GM21717 (cell line): ENCODE measurements at regions not wholly inside any gene's neighbourhood (a gene's known extent, or its start where the extent isn't known, plus 50 kb on each side); places are given as distances from the start of the nearest gene placed in this dataset.
"Not testable (repeated sequence)": the region's sequence is repeated elsewhere in the genome, so short reads cannot be mapped to it uniquely, and the experiment has no call there.

Experiments used
- ATAC-seq: cut with Tn5 transposase; IDR thresholded peaks from one replicate; pipeline ENCODE4 v1.9.1; 2021; ENCODE audit warnings: mild to moderate bottlenecking, moderate library complexity; ENCODE audit not compliant: unreplicated experiment

DNA sequence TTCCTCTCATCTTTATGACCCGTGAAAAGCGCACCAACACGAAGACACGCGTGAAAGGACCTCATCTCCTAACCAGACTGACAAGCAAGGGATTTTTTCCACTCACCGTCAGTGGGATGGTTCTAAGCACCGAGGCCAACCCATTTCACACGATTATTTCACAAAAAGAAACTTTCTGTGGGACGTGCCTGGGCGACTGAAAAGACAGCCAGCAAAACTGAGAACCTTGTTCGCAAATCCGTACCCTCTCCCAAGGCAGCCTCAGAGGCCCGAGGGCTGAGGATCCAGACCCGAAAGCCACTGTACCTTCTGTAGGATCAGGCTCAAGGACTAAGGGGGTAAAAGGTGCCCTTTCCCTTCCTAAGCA is 84.9 kb upstream of the METTL9 start:
- not testable (repeated sequence) for ATAC-seq

DNA sequence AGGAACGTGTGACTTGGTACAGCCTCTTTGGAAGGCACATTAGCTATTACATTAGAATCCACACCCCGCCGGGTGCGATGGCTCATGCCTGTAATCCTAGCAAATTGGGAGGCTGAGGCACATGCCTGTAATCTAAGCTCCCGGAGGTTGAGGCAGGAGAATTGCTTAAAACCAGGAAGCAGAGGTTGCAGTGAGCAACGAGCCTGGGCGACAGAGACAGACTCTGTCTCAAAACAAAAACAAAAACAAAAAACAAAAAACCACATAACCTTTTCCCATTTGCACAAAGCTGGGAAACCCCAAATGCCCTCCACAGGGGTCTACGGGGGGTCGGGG is 82.7 kb upstream of the METTL9 start:
- ATAC-seq = not testable (repeated sequence)

DNA sequence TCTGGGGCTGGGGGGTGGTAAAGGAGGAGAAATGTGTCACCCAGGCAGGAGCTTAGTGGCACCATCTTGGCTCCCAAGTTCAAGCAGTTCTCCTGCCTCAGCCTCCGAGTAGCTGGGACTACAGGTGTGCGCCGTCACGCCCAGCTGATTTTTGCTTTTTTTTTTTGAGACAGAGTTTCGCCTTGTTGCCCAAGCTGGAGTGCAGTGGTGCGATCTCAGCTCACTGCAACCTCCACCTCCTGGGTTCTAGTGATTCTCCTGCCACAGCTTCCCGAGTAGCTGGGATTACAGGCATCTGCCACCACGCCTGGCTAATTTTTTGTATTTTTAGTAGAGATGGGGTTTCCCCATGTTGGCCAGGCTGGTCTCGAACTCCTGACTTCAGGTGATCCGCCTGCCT is 82.1 kb upstream of the METTL9 start:
- ATAC-seq = not testable (repeated sequence)

DNA sequence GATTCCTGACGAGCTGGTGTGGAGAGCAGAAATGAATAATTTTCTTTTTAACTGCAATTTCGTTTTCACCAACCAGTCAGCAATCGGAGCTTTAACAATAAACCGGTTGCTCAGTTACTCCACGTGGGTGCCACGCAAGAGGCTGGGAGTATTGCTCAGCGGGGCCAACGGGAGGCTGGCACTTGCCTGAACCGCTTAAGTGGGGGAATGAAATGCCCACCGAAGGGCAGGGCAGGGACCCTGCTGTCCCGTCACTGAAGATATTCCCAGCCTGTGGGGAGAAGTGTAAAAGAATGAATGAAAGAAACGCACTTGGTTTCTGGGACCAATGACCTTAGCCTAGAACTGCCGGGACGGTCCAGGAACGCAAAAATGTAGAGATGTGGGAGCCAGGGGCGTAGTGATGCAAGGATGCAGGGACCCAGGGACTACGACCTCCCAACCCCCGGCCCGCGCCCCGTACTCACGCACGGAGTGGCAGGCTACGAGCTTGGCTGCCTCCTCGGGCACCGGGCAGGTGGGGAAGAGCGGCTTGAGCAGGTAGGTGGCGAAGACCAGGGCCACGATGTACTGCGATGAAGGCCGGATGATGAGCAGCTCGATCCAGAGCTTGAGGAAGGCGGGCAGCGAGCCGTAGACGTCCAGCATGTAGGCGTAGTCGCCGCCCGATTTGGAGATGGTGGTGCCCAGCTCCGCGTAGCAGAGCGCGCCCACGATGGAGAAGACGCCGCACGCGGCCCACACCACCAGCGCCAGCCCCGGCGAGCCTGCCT is 79.8 kb upstream of the METTL9 start:
- ATAC-seq = peak; percentile 12

DNA sequence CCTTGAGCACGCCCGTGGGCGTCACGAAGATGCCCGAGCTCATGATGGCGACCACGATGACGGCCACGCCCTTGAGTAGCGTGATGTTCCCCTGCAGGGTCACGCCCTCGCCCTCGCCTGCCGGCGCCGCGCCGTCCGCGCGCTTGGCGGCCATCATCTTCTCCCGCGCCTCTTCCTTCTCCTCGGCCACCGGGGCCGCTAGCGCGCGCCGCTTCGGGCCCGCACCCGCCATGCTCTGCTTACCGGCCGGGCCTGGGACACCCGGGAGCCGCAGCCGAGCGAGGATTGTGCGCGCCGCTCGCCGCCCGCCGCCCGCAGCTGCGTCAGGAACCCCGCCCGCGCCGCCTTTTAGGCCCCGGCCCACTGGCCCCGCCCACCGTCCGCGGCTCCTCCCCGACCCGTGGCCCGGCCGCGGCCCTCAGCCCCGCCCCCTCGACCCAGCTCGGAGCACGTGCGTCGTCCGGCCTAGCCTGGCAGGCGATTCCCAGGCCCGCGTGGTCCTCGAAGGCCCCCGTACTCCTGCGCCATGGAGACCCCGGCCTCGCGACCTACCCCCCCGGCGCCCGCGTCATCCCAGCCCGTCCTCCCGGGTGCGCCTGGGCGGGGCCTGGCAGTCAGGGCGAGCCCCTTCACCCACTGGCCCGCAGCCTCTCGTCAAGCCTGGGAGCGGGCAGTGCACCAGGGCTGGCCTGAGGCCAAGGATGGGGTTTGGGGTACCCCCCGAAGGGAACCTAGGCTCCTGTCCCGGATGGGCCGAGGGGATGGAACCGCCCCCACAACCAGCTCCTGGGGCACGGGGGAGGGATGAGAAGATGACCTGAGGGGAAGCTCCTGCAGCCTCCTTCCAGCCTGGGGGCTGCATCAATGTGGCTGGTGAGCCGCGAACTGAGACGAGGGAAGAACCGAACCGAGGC is 79.0 kb upstream of the METTL9 start:
- peak; percentile 50 for ATAC-seq

DNA sequence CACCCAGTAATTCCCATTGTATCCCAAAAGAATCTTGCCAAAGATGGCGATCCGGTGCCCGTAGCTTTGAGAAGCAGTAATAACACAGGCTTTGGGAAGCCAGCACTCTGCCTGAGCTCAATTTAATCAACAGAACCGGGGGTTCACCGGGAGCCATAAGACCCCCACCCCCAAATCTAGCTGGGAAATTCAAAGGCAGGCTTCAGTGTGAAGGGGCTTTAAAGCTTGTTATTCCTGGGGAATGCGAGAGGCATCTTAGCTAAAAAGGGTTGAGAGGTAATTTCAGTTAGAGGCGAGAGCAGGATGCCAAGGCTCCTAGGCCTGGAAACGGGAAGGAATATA is 78.4 kb upstream of the METTL9 start:
- ATAC-seq = not testable (repeated sequence)

DNA sequence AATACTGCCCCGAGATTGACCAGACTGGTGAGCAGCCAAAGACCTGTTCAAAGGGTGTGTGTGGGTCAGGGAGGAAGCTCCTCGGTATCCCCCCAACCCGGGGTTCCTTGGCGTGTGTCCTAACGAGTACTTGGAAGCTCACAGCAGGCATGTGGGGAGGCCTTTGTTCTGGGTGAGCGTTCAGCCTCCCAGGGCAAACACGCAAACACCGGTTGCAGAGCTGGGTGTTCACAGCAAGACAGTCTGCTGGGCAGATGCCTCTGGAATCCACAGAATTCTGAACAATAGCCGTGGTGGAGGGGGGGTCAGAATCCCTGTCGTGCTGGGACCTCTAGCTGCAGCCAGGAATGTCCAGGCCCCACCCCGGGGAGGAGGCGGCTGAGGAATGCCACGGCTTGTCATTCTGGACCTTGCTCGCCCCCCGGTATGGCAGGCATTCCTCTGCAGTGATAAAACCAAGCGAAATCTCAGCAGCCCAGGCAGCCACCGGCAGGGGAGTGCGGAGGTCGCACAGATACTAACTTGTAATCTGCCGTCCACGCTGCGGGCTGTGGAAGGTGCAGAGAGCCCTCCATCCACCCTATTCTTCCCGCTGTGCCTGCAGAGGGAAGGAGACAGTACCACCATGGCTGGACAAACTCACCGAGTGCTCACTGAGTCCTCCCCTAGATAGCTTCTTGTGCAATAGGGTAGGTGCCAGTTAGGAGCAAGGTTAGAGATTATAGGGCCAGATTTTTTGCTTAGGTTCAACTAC is 77.8 kb upstream of the METTL9 start:
- not testable (repeated sequence) for ATAC-seq

DNA sequence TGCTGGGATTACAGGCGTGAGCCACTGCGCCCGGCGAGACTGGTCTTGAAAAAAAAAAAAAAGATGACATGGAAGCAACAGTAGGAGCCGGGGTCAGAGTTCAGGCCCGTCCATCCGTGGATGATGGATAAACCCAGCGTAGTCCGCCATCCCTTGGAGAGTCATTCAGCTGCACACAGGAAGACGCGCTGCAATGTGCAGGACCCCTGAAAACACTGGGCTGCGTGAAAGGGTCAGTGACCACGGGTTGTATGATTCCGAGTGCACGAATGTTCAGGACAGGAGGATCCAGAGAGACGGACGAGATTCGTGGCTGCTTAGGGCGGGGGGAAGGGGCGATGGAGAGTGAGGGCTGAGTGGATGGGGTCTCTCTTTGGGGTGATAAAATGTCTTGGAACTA is 76.5 kb upstream of the METTL9 start:
- not testable (repeated sequence) for ATAC-seq

DNA sequence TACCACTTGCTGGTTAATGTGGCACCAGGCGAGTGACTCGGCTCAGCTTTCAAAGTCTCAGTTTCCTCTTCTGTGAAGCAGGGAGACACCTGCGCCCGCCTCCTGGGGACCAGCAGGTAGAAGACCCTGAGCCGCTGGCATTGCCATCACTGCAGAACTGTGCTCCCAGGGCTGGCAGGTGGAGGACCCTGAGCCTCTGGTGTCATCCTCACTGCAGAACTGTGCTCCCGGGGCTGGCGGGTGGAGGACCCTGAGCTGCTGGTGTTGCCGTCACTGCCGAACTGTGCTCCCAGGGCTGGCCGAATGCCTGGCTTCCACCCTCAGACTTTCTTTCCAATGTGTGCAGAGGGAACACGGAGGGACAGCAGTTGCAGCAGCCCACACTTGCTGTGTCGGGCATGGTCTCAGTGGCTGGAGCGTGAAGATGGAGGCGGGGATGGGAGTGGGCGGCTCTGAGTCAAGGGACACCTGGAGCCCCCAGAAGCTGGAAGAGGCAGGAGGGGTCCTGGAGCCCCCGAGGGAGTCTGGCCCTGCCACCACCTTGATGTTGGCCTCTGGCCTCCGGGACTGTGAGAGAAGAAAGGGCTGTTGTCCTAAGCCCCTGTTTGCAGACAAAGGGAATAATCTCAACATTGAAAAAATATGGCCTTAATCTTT is 75.8 kb upstream of the METTL9 start:
- no peak for ATAC-seq

DNA sequence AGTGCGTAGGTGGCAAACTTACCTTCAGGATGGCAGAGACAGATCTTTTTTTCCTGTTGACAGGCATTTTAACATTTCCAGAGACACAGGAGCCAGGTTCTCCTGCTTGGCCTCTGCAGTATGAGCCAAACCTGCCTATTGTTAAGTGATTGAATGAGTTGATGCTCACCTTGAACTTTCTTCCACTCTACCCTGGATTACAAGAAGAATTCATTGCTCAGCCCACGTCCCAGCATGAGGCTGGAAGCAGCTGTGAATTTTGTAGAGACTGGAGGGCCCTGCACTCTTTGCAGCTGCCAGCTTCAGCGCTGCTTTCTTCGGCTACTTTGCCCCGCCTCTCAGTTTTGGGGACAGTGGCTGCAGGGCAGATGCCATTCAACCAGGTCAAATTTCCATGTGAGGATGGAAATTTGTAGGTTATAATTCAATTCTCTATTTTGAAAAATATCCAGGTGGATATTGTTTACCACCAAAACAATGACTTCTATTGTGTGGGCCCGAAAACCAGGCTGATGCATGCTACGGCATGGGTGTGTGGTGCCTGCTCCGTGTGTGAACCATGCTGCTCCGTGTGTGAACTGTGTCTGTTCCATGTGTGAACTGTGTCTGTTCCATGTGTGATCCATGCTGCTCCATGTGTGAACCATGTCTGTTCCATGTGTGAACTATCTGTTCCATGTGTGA is 75.2 kb upstream of the METTL9 start:
- no peak for ATAC-seq

DNA sequence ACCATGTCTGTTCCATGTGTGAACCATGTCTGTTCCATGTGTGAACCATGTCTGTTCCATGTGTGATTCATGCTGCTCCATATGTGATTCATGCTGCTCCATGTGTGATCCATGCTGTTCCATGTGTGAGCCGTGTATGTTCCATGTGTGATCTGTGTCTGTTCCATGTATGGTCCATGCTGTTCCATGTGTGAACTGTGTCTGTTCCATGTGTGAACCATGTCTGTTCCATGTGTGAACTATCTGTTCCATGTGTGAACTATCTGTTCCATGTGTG is 74.7 kb upstream of the METTL9 start:
- ATAC-seq = not testable (repeated sequence)

DNA sequence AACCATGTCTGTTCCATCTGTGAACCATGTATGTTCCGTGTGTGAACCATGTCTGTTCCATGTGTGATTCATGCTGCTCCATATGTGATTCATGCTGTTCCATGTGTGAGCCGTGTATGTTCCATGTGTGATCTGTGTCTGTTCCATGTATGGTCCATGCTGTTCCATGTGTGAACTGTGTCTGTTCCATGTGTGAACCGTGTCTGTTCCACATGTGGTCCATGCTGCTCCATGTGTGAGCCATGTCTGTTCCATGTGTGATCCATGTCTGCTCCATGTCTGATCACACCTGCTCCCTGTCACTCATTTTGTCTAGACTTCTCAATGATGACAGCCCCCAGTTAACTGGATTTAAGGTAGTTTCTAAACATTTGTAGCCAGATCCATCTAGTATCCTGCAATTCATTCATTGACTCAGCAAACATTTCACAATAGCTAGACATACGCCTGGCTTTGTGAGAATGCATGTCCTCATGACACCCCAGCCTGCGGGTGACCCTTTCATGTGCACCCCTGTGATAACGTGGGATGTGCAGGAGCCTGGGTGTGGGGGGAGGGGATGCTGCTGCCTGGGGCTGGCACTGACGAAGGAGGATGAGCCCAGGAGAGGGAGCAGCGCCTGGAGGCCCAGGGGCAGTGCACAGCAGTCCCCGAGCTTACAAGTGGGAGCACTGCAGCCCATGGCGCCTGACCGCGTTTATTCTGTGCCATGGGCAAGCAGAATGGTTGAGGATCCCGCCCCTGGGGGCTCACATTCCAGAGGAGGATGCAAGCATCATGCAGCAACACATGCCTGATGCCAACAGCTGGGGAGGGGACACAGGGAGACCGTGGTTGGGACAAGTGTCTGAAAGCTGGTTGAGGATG is 74.1 kb upstream of the METTL9 start:
- ATAC-seq = not testable (repeated sequence)

DNA sequence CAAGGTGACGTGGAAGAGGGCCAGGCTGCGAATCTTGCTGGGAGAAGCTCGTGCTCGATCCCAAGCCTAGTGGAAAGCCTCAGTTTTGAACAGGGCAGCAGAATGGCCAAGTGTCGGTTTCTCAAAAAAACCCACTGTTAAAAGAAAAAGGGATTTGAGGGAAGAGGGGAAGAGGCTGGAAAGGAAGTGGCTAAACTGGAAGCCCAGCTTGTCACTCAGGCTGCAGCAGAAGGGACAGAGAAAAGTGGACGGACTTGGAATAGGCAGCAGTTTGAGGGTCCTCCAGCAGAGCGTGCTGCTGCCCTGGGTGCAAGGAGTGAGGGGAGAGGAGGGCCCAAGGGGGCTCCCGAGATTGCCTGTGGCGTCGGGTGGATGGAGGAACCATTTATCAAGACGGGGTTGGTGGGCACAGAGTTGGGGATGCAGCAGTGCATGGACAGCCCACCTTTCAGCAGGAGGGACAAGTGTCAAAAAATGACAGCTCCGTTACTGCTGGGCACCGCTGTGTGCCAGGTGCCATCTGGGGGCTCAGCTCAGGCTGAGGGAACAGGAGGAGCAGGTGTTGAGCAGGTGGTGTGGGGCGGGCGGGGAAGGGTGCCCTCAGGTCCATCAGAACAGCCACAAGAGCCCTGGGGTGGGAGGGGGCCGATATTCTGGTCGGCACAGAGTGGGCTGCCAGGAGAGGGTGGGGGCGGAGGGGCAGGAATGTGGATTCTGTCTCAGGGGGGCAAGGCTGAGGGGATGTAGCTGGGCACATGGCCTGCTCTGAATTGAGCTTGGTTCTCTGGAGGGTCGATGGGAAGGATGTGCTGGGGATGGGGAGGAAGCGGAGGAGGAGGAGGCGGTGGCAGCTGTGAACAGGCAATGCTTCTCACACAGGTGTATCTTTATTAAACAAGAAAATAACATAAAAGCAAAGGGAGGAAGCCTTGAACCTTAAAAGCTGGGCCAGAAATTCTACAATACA is 73.1 kb upstream of the METTL9 start:
- ATAC-seq = not testable (repeated sequence)

DNA sequence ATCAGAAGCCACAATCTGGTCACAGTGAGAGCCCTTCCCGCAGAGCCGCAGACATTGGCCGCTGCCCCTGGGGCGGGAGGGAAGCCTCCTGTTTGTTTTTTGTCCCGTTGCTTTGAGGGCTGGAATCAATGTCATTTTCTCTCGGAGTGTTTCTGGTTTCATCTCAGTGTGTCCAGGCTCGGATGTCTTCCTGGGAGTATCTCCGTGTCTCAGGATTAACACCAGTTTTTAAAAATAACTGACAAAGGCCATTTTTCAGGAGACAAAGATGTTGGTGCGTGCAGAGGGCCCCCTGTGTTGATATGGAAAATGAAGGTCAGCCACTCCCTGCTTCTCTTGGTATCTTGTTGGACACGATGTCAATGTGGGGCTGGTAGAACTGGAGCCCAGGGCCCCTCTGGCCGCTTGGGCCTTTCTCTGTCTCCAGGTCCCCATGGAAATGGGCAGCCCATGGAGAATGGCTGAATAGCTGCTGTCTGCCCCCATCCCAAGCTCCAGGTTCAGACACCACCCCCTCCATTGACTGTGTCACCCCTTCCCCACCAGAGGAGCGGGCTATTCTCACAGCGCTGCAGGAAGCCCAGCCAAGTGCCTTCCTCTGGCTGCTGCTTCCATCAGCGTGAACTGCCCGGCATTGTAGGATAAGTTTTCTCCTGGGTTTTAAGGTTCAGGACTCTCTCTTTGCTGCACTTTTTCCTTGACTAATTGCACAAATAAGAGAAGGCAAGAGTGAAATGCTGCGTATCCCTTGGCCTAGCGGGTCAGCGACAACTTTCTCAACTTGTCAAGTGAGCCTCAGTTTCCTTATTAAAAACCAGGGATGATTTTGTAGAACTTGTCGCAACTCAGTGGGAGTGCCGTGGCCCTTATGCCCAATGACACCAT is 72.2 kb upstream of the METTL9 start:
- ATAC-seq = no peak

DNA sequence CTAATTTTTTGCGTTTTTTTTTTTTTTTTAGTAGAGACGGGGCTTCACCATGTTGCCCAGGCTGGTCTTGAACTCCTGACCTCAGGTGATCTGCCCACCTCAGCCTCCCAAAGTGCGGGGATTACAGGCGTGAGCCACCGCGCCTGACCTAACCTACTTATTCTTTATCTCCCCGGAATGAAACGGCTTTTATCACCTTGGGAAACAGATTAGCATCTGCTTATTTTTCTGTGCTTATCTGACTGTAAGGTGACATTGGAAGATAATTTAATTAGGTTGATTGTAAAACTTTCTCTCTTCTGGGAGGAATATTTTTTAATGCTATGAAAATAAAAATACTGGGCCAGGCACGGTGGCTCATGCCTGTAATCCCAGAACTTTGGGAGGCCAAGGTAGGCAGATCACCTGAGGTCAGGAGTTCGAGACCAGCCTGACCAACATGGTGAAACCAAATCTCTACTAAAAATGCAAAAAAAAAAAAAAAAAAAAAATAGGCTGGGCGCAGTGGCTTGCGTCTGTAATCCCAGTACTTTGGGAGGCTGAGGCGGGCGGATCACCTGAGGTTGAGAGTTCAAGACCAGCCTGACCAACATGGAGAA is 70.2 kb upstream of the METTL9 start:
- not testable (repeated sequence) for ATAC-seq

DNA sequence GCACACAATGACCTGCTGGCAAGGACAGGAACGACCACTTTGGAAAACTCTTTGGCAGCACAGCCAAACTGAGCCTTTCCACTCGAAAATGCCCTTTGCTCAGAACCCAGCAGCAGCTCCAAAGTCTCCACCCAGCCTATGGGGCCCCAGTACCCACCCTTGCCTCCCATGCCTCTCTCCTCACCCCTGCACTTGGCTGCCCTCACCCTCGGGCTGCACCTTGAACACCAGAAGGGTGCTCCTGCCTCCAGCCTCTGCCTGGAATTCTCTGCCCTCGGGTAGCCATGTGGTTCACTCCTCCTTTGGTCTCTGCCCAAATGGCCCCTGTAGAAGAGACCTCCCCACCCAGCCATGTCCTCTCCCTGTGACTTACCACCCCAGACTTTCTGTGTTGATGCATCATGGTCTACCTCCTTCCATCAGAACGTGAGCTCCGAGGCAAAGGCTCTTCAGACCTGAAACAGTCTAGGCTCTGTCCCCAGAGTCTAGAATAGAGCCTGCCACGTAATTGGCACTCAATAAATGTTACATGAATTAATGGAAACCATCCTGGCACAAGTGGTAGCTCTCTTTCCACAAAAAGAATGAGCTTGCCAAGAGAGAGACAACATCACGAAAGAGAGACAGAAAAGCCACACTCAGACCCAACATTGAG is 68.5 kb upstream of the METTL9 start:
- not testable (repeated sequence) for ATAC-seq

DNA sequence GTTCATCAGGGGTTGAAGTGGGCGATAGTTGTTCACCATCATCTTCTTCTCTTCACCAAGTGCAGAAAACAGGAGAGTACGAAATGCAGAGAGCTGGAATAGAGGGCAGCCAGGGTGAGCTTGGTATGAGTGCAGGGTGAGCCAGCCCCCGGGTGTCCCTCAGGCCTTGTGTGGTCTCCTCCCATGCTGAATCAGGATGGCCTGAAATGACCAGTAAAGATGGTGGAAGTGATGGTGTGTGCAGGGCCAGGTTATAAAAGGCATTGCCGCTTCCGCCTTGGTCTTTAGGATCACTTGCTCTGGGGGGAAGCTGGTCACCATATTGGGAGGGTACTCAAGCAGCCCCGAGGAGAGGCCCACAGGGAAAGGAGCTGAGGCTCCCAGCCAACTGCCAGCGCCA is 66.4 kb upstream of the METTL9 start:
- ATAC-seq = not testable (repeated sequence)
